ENCODE measurements at regions not wholly inside any gene's neighbourhood (a gene's known extent, or its start where the extent isn't known, plus 50 kb on each side); places are given as distances from the start of the nearest gene placed in this dataset.
"Not testable (repeated sequence)": the region's sequence is repeated elsewhere in the genome, so short reads cannot be mapped to it uniquely, and the experiment has no call there.

DNA sequence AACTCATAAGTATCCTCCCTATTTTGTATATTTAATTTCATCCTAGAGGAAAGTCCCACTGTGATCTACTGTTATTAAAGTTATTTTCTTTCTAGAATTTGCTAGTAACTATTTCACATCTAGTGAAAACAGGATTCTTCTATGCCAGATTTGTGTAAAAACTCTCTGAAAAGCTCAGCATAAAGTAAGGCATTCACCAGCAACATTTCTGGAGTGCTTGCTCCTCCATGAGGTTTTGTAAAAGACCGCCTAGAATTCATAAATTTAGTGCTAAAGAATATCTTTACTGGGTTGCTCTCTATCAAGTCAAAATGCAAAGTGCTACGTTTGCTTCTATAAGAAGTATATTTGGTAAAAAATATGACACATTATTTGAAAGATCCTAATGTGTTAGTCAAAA, 173.5 kb upstream of the IRAK1BP1 start:
- Histone ChIP-seq H3K4me3 (no peak overlapping the region), H3K4me1 (no peaks in the 10 kb centered on the region), H3K9me3 (no peaks in the 10 kb centered on the region), H3K27ac (no peak overlapping the region), H3K27me3 (no peaks in the 10 kb centered on the region), H3K36me3 (no peaks in the 10 kb centered on the region)
- no peak for DNase-seq
- WGBS, 4 donors: 66 to 73% (median 70%) methylated on average over 2 of the region's 2 CpGs
- no peak for TF ChIP-seq POLR2A (IDR thresholded peaks at IDR 0.05)
- TF ChIP-seq, protein P1, sequence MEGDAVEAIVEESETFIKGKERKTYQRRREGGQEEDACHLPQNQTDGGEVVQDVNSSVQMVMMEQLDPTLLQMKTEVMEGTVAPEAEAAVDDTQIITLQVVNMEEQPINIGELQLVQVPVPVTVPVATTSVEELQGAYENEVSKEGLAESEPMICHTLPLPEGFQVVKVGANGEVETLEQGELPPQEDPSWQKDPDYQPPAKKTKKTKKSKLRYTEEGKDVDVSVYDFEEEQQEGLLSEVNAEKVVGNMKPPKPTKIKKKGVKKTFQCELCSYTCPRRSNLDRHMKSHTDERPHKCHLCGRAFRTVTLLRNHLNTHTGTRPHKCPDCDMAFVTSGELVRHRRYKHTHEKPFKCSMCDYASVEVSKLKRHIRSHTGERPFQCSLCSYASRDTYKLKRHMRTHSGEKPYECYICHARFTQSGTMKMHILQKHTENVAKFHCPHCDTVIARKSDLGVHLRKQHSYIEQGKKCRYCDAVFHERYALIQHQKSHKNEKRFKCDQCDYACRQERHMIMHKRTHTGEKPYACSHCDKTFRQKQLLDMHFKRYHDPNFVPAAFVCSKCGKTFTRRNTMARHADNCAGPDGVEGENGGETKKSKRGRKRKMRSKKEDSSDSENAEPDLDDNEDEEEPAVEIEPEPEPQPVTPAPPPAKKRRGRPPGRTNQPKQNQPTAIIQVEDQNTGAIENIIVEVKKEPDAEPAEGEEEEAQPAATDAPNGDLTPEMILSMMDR (IDR thresholded peaks at IDR 0.05): no peak
- intact Hi-C loops (cut with DNase I): no loop called here
- no peak for ATAC-seq

DNA sequence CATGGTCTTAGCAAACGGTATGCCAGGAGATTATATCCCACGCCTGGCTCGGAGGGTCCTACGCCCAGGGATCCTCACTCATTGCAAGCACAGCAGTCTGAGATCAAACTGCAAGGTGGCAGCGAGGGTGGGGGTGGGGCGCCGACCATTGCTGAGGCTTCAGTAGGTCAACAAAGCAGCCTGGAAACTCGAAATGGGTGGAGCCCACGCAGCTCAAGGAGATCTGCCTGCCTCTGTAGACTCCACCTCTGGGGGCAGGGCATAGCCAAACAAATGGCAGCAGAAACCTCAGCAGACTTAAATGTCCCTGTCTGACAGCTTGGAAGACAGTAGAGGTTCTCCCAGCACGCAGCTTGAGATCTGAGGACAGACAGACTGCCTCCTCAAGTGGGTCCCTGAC, 172.7 kb upstream of the IRAK1BP1 start:
- H3K9me3 ChIP-seq; H3K4me1 ChIP-seq; H3K36me3 ChIP-seq; intact Hi-C loops (cut with DNase I); H3K4me3 ChIP-seq; H3K27me3 ChIP-seq; H3K27ac ChIP-seq; DNase-seq; ATAC-seq: not testable (repeated sequence)
- WGBS, 4 donors: 75 to 81% (median 79%) methylated on average over 8 to 10 of the region's 10 CpGs

- intact Hi-C loops (cut with DNase I): no loop called here
- WGBS, 4 donors: 52 to 79% (median 65%) methylated on average over 1 of the region's 1 CpG
- Histone ChIP-seq H3K4me3 (no peak overlapping the region), H3K27ac (no peak overlapping the region), H3K36me3 (no peaks in the 10 kb centered on the region), H3K27me3 (no peaks in the 10 kb centered on the region), H3K9me3 (no peaks in the 10 kb centered on the region), H3K4me1 (no peaks in the 10 kb centered on the region)
- TF ChIP-seq, protein P1 (IDR thresholded peaks at IDR 0.05): no peak
- no peak for TF ChIP-seq POLR2A (IDR thresholded peaks at IDR 0.05)
- DNase-seq (no peak), ATAC-seq (no peak)
Observed at GRCh38 chr6:78700991-78701390, 166.4 kb upstream of the IRAK1BP1 start.

- ATAC-seq (no peak), DNase-seq (no peak)
- no peaks in the 10 kb centered on the region for H3K9me3 ChIP-seq
- no peak overlapping the region for H3K4me3 ChIP-seq
- H3K36me3 ChIP-seq: no peaks in the 10 kb centered on the region
- H3K4me1 ChIP-seq: no peaks in the 10 kb centered on the region
- intact Hi-C loops (cut with DNase I): no loop called here
- no peaks in the 10 kb centered on the region for H3K27me3 ChIP-seq
- no peak overlapping the region for H3K27ac ChIP-seq
- 61 to 78% (median 72%) methylated on average over 2 of the region's 2 CpGs for WGBS, 4 donors
- TF ChIP-seq, protein P1 (IDR thresholded peaks at IDR 0.05): no peak
- no peak for TF ChIP-seq POLR2A (IDR thresholded peaks at IDR 0.05)
Observed at GRCh38 chr6:78701407-78701806, 165.9 kb upstream of the IRAK1BP1 start.

- DNase-seq: no peak
- Histone ChIP-seq H3K27ac (no peak overlapping the region), H3K36me3 (no peaks in the 10 kb centered on the region), H3K9me3 (no peaks in the 10 kb centered on the region), H3K4me3 (no peak overlapping the region), H3K27me3 (no peaks in the 10 kb centered on the region), H3K4me1 (no peaks in the 10 kb centered on the region)
- ATAC-seq: no peak
- intact Hi-C loops (cut with DNase I): no loop called here
- 80 to 84% (median 80%) methylated on average over 3 of the region's 3 CpGs for WGBS, 4 donors
- TF ChIP-seq POLR2A (IDR thresholded peaks at IDR 0.05): no peak
- TF ChIP-seq, protein P1 (IDR thresholded peaks at IDR 0.05): no peak
Observed at GRCh38 chr6:78709021-78709420, 158.3 kb upstream of the IRAK1BP1 start.
